Lung microvascular endothelial cell (primary cell): ENCODE measurements at regions not wholly inside any gene's neighbourhood (a gene's known extent, or its start where the extent isn't known, plus 50 kb on each side); places are given as distances from the start of the nearest gene placed in this dataset.

ENCODE experiments used
- DNase-seq, 2 donors: peaks; one replicate each; pipeline versions ENCODE4 v3.0.0 to v3.0.0-alpha.2; 2010; ENCODE audit warnings: low read depth in 2 of 2

- no peak for DNase-seq
Measured at GRCh38 chr12:11946161-11946560, 124.6 kb upstream of the BCL2L14 start.

- DNase-seq, result no peak
Measured at GRCh38 chr12:11947213-11947612, 123.5 kb upstream of the BCL2L14 start.

- DNase-seq, result peak in 1 of 2 donors; percentile 7
Measured at GRCh38 chr12:11949738-11950411, 120.9 kb upstream of the BCL2L14 start.

GRCh38 chr12:11951209-11951608, 119.5 kb upstream of the BCL2L14 start:
- no peak for DNase-seq

DNA sequence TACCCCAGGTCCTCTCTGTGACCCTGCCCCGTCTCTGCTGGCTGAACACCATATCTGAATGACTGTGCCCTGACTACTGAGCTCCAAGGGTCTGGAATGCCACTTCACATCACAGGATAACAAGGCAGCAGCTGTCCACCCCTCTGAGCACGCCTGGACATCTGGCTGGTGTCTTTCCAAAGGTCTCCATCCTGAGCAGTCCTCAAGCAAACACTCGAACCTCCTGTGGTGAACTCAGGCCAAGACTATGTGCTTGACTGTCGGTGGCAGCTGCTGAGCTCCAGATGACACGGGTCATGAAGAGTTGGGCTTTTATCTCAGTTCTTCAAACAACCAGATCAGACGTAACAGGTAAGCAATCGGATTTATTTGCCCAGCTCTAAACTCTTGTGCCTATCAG, 117.2 kb upstream of the BCL2L14 start:
- no peak for DNase-seq

DNA sequence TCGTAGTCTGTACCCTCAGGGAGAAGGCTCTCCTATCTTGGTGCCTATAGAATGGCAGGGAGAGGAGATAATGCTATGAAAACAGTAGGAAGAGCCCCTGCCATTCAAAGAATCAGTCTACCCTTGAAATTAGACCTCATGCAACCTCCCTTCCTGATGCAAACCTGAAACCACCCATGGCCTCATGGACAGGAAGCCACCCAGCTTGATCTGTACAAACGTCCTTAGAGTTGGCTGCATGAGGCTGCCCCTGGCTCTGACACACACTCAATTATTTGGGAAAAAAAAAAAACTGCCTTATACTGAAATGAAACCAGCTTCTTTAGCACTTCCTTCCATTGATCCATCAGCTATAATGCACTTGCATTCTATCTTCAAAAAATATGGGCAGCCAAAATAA, 116.6 kb upstream of the BCL2L14 start:
- no peak for DNase-seq

GRCh38 chr12:11958221-11959091, 112.3 kb upstream of the BCL2L14 start:
- peak; percentile 78 to 98 for DNase-seq

DNA sequence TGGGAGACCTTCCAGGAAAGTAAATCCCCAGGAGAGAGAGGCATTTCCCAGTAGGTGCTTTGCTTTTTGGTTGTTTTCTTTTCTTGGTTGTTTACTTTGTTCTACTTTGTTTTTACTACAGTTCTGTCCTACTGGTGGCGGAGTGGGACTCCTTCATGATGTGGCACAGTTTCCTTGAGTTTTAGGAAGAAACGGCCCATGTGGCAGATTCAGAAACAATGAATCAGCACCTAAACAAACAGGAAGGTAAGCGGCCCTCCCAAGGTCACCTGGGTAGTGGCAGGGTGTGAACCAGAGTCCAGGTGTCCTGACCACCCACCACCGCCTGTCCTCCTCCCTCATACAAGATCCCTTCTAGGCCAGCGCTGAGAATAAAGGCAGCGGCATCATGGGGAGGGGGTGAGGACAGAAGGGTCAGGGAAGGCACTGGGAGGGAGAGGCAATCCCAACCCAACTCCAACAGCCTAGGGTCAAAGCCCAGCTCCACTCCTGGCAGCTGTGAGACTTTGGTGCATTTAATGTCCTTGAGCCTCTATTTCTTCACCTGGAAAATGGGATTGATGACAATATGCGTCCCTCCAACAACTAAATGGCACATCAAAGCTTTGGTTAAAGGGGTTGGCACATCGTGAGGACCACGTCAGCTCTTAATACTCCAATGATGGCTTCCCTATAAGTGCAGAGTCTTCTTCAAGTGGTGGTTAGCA, 111.5 kb upstream of the BCL2L14 start:
- peak; percentile 27 to 71 for DNase-seq

- no peak for DNase-seq
Measured at GRCh38 chr12:11960646-11961045, 110.1 kb upstream of the BCL2L14 start.

DNA sequence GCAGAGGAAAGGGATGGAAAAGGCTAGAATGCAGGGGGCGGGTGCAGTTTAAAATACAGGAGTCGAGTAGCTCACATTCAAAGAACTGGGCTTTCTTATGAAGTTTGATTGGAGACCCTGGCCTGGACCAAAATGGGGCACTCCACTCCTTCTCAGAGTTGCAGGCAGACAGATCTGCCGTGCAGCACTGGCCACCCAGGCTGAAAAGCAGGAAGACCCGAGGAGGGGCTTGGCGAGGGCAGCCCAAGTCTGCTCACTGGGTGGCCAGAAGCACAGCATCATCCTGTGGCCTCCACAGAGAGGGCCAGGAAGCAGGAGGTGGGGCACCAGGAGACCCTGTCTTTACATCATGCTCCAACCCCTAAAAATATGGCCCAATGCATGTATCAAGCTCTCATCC, 109.1 kb upstream of the BCL2L14 start:
- no peak for DNase-seq

GRCh38 chr12:11962860-11963259, 107.9 kb upstream of the BCL2L14 start:
- no peak for DNase-seq

DNA sequence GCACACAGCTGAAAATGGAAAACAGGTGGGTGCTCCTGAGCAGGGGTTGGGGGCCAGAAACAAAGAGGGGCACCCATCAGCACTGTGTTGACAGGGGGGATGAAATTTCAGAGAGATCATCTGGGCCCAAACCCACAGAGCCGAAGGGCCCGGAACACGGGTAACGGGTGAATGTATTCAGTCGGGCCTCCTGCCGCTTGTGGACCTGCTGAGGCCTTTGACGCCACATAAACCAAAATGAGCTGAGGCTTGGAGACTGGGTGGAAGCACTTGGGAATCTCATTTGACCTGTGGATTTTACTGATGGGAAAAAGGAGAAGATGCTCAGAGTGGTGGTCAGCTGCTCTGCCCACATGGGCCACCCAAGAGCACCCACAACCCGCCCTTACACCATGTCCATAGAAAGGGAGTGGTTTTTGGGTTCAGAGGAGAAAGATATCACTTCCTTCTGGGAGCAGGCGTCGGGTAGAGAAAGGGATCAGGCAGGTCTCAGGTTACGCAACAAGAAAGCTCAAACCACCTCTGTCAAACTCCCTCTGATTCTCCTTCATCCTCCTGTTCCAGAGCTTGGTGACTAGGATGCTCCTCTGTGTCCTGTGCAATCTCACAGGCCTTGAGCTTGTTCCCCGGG, 106.8 kb upstream of the BCL2L14 start:
- DNase-seq, result no peak

DNA sequence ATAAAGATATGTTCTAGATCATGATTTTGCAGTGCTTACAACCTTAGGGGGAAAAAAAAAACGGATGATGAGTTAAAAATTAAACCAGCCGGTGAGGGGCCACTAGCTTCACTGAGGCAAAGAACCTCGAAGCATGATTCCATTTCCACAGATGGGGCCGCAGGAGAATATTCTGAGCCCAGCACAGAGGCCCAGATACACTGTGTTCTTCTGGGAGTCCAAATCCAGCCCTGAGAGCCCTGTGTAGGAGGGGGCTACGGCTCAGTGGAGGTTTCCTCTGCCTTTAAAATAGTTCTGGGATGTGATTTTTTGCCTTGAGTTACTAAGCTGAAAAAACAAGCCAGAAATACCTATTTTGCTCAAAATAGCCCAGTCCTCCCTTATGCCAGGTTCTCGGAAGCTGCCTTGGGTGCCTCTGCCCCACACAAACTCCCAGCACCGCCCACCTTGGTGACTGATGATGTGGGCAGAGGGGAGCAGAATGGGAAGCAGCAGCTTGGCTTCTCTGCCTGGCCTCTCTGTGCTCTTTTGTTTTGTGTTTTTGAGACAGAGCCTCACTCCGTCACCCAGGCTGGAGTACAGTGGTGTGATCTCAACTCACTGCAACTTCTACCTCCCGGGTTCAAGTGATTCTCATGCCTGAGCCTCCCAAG, 105.4 kb upstream of the BCL2L14 start:
- DNase-seq, result no peak

DNA sequence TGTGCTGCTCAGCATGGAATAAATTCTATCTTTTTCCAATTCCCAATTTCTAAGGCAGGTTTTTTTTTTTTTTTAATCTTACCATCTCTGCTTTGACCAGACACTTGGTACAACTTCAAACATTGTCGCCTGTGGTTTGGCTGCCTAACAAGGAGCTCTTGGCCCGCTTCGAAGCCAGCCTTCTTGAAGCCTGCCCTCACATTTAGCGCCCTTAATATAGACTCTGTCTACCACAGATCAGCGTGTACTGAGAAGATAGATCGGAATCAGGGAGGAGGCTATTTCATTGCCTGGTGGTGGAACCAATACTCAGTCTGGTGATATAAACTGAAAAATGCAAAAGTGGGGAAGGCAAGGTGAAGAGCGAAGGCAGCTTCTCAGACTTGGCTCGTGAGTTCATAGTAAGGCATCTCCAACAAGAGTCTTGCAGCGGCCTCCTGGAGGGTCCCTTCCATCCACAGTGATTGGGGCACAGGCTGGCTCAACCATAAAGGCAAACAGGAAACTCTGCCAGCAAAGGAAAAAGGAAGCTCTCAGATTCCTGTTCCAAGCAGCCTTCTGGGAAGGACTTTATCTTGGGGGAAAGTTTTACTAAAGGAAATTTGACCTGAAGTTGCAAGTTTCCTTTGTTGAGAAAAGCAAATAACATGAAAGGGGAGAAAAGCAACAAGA, 103.2 kb upstream of the BCL2L14 start:
- peak in 1 of 2 donors; percentile 24 for DNase-seq

DNA sequence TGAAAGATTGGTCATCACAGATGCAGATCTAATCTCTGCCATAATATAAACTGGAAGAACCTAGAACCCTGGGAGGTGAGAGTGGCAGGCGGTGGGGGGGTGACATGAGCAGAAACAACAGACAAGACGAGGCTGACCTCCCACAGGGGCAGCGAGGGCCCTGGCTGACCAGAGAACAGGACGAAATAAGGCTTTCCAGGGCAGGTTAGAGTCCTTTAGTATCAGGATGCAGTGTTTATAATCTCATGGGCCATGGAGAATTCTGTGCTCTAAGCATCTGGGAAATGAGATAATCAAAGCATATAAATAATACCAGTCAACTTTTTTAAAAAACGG, 102.7 kb upstream of the BCL2L14 start:
- no peak for DNase-seq

- DNase-seq, result no peak
Measured at GRCh38 chr12:11968516-11968915, 102.2 kb upstream of the BCL2L14 start.

DNA sequence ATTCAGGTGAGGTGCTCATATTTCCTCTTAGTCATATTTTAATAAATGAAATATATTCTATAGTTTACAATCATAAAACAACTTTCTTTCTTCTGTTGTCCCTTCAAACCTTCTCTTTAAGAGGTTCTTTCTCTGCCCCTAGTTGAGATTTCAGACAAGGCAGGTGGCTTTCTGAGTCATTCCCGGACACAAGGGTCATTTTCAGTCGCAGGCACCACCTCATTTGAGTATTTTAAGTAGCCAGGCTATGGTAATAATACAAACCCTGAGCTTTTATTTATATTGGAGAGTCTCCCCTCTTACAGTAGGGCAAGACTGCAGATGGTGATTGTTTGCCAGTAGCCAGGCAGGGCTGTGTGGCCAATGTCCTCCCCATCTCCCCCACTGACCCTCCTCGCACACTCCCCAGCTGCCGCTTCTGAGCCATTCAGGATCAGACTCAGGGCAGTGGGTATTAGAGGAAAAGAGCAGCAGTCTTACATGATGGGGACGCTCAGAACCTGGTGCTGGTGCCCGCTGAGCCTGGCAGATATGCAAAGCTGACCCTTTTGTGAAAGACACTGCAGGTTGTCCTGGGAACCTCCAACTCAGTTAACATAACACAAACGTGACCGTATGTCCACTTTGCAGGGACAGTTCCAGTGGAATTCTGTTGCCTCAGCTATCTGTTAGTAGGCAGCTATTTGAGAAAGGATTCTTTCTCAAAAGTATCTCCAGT, 101.1 kb upstream of the BCL2L14 start:
- DNase-seq, result no peak

DNA sequence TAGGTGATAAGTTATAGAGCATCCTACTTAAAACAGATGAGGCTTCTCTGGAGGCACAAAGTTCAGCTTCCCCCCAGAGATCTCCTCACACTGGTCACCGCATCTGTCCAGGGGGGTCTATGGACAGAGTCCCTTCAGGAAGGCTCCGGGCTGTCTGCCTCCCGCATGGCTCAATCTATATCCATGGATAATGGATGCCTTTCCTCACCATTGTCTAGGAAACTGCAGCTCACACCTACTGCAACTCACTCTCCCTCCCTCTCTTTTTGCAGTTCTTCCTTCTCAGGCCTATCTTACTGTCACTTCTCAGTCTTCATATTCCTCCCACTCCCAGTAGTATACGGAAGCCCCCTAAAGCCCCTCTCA, 100.6 kb upstream of the BCL2L14 start:
- no peak for DNase-seq

GRCh38 chr12:11973396-11973795, 97.3 kb upstream of the BCL2L14 start:
- DNase-seq, result no peak

DNA sequence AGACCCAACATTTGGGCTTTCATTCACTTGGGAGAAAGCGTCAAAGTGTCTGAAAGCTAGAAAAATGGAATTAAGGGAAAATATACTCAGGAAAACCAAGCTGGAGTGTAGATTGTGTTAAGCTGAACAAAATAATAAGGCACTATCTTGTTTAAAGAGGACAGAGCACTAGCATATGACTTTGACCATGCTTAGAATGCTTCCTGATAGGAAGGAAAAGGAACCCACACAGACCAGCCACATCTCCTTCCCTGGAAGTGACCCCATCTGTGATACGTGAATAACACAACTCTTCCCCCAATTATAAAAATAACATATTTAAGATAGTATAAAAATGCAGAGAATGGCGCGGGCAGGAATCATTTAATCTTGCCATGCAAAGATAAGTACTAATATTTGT, 94.7 kb upstream of the BCL2L14 start:
- no peak for DNase-seq
